Neural crest cell (in vitro differentiated cells): ENCODE measurements at regions not wholly inside any gene's neighbourhood (a gene's known extent, or its start where the extent isn't known, plus 50 kb on each side); places are given as distances from the start of the nearest gene placed in this dataset.

Source experiments
- DNase-seq: peaks from one replicate; pipeline ENCODE4 v3.0.0; 2021; ENCODE audit warnings: low read depth, mixed read lengths, low spot score
- H3K27ac Mint-ChIP-seq: one replicate; pipeline ENCODE4 v1.8.0; 2021; ENCODE audit warnings: mild to moderate bottlenecking, mixed read lengths; ENCODE audit not compliant: unreplicated experiment
- H3K27me3 Mint-ChIP-seq: 2 replicates; pipeline ENCODE4 v1.8.0; 2021; ENCODE audit warnings: low read depth, mild to moderate bottlenecking, mixed read lengths
- H3K36me3 Mint-ChIP-seq: 2 replicates; pipeline ENCODE4 v1.8.0; 2021; ENCODE audit warnings: low read depth, mild to moderate bottlenecking, mixed read lengths
- H3K4me1 Mint-ChIP-seq: 2 replicates; pipeline ENCODE4 v1.8.0; 2021; ENCODE audit warnings: mixed read lengths
- H3K4me3 Mint-ChIP-seq: one replicate; pipeline ENCODE4 v1.8.0; 2021; ENCODE audit warnings: mild to moderate bottlenecking, mixed read lengths
- H3K9me3 Mint-ChIP-seq: 2 replicates; pipeline ENCODE4 v1.8.0; 2021; ENCODE audit warnings: mixed read lengths
- TF ChIP-seq, protein P1 (sequence below): fragments of 200-600 bp; sonication (generic); conservative IDR thresholded peaks from 2 replicates; pipeline ENCODE4 v1.5.0; 2021; ENCODE audit warnings: antibody characterized with exemption, mild to moderate bottlenecking

DNA sequence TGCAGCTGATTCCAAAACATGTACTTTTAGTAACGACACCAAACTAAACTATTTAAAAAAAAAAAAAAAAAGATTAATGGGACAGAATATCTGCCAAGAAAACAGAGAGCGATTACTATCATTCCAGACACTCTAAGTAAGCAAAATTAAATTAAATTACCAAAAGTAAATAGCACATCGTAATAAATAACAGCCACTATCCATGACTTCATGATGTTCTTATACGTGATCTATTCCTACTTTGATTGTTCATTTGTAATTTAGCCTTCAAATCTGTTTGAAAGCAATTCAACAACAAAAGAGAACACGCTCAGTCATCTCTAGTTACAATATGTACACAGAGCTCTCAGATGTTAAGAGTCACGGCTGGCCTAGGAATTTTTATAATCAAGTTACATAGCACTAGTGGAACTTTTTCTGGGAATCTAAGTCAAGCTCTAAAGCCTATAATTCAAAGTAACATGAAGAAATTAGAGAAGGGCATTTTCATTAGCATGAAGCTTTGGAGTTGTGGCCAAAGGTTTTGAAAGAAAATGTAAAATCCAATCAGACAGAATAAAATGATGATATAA, 241.7 kb upstream of the NEBL start:
- H3K4me1 Mint-ChIP-seq: peaks cover 12% of the 10 kb centered on the region
- no peak overlapping the region for H3K27ac Mint-ChIP-seq
- H3K9me3 Mint-ChIP-seq: no peaks in the 10 kb centered on the region
- H3K27me3 Mint-ChIP-seq: no peaks in the 10 kb centered on the region
- no peak overlapping the region for H3K4me3 Mint-ChIP-seq
- TF ChIP-seq, protein P1, sequence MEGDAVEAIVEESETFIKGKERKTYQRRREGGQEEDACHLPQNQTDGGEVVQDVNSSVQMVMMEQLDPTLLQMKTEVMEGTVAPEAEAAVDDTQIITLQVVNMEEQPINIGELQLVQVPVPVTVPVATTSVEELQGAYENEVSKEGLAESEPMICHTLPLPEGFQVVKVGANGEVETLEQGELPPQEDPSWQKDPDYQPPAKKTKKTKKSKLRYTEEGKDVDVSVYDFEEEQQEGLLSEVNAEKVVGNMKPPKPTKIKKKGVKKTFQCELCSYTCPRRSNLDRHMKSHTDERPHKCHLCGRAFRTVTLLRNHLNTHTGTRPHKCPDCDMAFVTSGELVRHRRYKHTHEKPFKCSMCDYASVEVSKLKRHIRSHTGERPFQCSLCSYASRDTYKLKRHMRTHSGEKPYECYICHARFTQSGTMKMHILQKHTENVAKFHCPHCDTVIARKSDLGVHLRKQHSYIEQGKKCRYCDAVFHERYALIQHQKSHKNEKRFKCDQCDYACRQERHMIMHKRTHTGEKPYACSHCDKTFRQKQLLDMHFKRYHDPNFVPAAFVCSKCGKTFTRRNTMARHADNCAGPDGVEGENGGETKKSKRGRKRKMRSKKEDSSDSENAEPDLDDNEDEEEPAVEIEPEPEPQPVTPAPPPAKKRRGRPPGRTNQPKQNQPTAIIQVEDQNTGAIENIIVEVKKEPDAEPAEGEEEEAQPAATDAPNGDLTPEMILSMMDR: no peak
- DNase-seq: no peak
- H3K36me3 Mint-ChIP-seq: peaks cover 3% of the 10 kb centered on the region

DNA sequence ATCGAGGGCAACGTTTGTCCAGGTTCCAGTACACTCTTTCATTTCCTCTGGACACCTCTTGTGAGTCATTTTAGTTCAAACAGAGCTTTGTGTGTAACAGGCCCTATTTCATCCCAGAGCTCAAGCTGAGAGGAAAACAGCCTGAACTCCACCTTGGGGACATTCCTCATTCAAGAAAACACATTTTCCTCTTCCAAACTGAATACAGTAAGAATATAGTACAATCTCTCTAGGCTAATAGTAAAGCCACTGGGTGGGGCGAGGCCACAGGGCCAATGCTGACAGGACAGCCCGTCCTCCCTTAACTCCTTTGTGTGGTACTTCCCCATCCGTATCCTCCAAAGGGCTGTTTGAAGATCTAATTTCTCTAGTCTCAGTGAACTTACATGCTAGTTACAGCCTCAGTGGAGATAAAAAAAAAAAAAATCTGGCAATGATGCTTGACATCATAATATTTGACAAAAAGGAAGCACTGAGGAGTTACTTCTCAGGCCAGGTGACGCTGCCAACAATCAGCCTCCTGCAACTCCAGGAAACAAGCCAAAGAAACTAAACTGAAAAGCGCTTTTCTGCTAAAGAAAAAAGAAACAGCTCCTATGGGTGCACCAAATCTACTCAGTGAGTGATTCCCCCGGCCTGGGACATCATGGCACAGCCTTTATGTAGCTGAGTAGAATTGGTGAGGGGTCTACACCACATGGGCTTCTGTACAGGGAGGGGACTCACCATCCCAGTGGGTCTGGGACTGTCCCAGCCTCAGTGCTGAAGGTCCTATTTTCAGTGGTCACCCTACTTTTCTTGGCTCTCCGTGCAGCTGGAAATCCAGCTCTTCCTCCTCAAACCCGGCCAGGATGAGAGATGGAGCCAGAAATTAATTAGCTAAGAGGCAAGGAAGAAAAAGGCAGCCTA, 238.2 kb upstream of the NEBL start:
- Mint-ChIP-seq H3K9me3 (no peaks in the 10 kb centered on the region), H3K36me3 (peaks cover 3% of the 10 kb centered on the region), H3K27me3 (no peaks in the 10 kb centered on the region), H3K27ac (no peak overlapping the region), H3K4me1 (no peaks in the 10 kb centered on the region), H3K4me3 (no peak overlapping the region)
- TF ChIP-seq, protein P1: no peak
- DNase-seq: no peak

DNA sequence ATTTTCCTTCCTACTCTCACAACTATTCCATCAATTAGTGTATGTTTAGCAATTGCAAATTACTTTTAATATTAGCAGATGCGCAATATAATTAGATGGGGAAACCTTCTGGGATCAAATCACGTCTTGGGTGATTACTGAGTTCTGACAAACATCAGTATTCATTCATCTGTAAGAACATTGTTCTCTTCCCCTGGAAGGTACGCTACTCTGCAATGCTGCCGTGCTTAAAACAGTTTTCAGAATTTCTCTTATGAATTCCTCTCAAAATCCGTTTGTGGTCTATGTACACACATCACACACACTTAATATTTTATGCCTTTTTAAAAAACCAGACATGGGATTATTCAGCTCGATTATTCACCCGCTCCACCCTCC, 237.5 kb upstream of the NEBL start:
- H3K9me3 Mint-ChIP-seq: no peaks in the 10 kb centered on the region
- DNase-seq: no peak
- no peak overlapping the region for H3K27ac Mint-ChIP-seq
- peaks cover 3% of the 10 kb centered on the region for H3K36me3 Mint-ChIP-seq
- no peak overlapping the region for H3K4me3 Mint-ChIP-seq
- no peaks in the 10 kb centered on the region for H3K27me3 Mint-ChIP-seq
- H3K4me1 Mint-ChIP-seq: no peaks in the 10 kb centered on the region
- TF ChIP-seq, protein P1: no peak

DNA sequence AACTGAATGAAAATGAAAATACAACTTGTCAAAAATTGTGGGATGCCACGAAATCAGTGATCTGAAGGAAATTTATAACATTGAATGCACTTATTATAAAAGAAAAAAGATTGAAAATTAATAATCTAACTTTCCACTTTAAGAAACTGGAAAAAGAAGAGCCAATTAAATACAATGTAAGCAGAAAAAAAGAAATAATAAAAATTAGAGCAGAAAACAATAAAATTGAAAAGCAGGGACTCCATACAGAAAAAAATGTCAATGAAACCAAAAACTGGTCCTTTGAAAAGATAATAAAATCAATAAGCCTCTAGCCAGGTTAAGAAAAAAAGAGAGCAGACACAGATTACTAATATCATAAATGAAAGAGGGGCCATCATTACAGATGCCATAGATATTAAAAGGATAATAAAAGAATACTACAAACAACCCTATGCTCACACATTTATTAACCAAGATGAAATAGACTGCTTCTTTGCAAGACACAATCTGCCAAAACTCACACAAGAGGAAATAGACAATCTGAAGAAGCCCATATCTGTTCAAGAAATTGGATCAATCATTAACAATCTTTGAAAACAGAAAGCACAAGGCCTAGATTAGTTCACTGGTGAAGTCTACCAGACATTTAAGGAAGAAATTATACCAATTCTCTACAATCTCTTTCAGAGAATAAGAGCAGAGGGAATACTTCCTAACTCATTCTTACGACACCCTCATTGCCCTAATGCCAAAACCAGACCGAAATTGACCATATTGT, 233.8 kb upstream of the NEBL start:
- Mint-ChIP-seq H3K27me3 (no peaks in the 10 kb centered on the region), H3K4me1 (no peaks in the 10 kb centered on the region), H3K36me3 (peaks cover 3% of the 10 kb centered on the region), H3K4me3 (no peak overlapping the region), H3K27ac (no peak overlapping the region), H3K9me3 (peaks cover 4% of the 10 kb centered on the region)
- no peak for DNase-seq
- TF ChIP-seq, protein P1: no peak

DNA sequence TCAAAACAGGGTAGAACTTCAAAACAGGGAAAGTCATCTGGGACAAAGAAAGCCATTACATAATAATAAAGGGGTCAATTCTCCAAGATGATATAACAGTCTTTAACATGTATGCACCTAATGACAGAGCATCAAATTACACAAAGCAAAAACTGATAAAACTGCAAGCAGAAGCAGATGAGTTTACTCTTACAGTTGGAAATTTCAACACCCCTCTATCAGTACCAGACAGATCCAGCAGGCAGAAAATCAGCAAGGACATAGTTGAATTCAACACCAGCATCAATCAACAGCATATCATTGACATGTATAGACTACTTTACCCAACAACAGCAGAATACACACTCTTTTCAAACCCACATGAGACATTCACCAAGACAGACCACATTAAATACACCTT, 233.0 kb upstream of the NEBL start:
- TF ChIP-seq, protein P1: no peak
- Mint-ChIP-seq H3K27me3 (no peaks in the 10 kb centered on the region), H3K4me3 (no peak overlapping the region), H3K9me3 (peaks cover 4% of the 10 kb centered on the region), H3K36me3 (peaks cover 3% of the 10 kb centered on the region), H3K4me1 (no peaks in the 10 kb centered on the region), H3K27ac (no peak overlapping the region)
- DNase-seq: no peak
